Psoas muscle (tissue), 7 donors: ENCODE measurements at regions not wholly inside any gene's neighbourhood (a gene's known extent, or its start where the extent isn't known, plus 50 kb on each side); places are given as distances from the start of the nearest gene placed in this dataset.

Source experiments
- ATAC-seq, 4 donors: fragments of 200-7000 bp; cut with Tn5 transposase; one replicate each; pipeline ENCODE4 v1.9.1; 2020; ENCODE audit warnings: moderate library complexity in 3 of 4, mild to moderate bottlenecking in 2 of 4
- DNase-seq, 2 donors: peaks; one replicate each; pipeline ENCODE4 v3.0.0-alpha.2; 2020
- H3K27ac ChIP-seq: fragments of 200-600 bp; one replicate; pipeline ENCODE4 v1.8.0; 2022
- H3K27me3 ChIP-seq, 3 donors: fragments of 200-600 bp in 1 of 3; one replicate each; pipeline versions ENCODE4 v1.6.1 to v1.8.0; 2013 to 2022; ENCODE audit warnings: low read length in 2 of 3, mild to moderate bottlenecking in 2 of 3, moderate library complexity in 1 of 3; ENCODE audit not compliant: insufficient read depth in 3 of 3
- H3K36me3 ChIP-seq, 2 donors: fragments of 200-600 bp in 1 of 2; one replicate each; pipeline versions ENCODE4 v1.6.1 to v1.8.0; 2013 to 2022; ENCODE audit warnings: low read depth in 1 of 2, mild to moderate bottlenecking in 1 of 2, moderate library complexity in 1 of 2; ENCODE audit not compliant: insufficient read depth in 1 of 2
- H3K4me1 ChIP-seq: fragments of 200-600 bp; one replicate; pipeline ENCODE4 v1.8.0; 2022
- H3K4me3 ChIP-seq: fragments of 200-600 bp; one replicate; pipeline ENCODE4 v1.8.0; 2022; ENCODE audit warnings: mild to moderate bottlenecking
- H3K9me3 ChIP-seq: fragments of 200-600 bp; one replicate; pipeline ENCODE4 v1.8.0; 2022
- WGBS, 3 donors: extraction: QIAGEN DNeasy Blood & Tissue Kit; methylation state at CpG; one replicate each; pipeline versions ENCODE4 v1.1.6 to v1.1.7; 2013; 5-methylcytosine and 5-hydroxymethylcytosine counted together
- intact Hi-C, 2 donors: fragments of 100-400 bp; cut with DNase I; formaldehyde crosslinking; loops; one replicate each; pipeline versions ENCODE4 v1.11.0 to v1.14.2; 2022
- TF ChIP-seq, protein P1 (sequence below): fragments of 200-600 bp; IDR thresholded peaks from one replicate; pipeline ENCODE4 v1.8.0; 2022; ENCODE audit warnings: antibody characterized with exemption
- donor health status: healthy with polysubstance abuse.
- donor health status: DM: no; HTN: no; CAD: no; lungs with moderate emphysema.
- donor health status: Bipolar disorder and iron deficiency.
- donor health status: healthy.
- donor health status: DM: yes; HTN: yes; CAD: no.
- donor health status: DM: no; HTN: no; CAD: no.
- donor health status: DM: yes; HTN: yes; CAD: no.

DNA sequence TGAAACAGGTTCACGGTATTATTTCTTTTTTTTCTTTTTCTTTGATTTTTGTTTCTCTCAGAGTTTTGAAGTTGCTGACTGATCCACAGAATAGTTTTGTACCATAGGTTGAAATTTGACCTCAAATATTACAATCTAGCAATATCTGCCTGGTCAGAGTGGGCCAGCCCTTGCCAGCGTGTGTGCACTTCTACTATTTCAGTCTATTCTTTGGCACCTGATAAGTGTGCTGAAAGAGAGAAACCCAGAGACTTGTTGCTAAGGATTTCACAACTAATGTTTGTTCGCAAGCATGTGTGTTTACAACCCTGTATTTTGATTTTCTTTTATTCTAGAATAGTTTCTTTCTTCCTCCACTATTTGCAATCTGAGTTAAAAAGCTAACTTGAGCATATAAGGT is 1125.2 kb upstream of the CNTN5 start:
- intact Hi-C loops = no loop called here
- H3K9me3 ChIP-seq = no peaks in the 10 kb centered on the region
- no peak overlapping the region for H3K4me3 ChIP-seq
- TF ChIP-seq, protein P1, sequence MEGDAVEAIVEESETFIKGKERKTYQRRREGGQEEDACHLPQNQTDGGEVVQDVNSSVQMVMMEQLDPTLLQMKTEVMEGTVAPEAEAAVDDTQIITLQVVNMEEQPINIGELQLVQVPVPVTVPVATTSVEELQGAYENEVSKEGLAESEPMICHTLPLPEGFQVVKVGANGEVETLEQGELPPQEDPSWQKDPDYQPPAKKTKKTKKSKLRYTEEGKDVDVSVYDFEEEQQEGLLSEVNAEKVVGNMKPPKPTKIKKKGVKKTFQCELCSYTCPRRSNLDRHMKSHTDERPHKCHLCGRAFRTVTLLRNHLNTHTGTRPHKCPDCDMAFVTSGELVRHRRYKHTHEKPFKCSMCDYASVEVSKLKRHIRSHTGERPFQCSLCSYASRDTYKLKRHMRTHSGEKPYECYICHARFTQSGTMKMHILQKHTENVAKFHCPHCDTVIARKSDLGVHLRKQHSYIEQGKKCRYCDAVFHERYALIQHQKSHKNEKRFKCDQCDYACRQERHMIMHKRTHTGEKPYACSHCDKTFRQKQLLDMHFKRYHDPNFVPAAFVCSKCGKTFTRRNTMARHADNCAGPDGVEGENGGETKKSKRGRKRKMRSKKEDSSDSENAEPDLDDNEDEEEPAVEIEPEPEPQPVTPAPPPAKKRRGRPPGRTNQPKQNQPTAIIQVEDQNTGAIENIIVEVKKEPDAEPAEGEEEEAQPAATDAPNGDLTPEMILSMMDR = no peak
- no peaks in the 10 kb centered on the region for H3K4me1 ChIP-seq
- ATAC-seq (no peak), DNase-seq (no peak)
- H3K36me3 ChIP-seq = no peaks in the 10 kb centered on the region
- 56 to 70% (median 64%) methylated on average over 3 of the region's 3 CpGs for WGBS, 3 donors
- H3K27me3 ChIP-seq = no peaks in the 10 kb centered on the region
- no peak overlapping the region for H3K27ac ChIP-seq

DNA sequence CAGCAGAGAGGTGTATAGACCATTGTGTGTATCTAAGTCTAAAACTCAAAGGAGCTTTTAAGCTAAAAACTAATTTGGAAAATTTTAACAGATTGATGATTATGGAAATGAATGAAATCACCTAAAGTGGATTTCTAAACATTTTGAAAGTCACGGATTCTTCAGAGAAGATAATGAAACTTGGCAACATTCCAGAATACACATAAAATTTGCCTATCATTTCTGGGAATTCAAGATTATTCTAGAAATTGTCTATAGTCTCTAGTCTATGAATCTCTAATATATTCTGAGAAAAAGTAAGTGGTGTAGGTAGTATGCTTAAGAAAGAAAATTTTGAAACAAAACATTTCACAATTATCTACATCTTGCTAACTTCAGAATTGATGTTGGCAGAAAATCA is 1117.9 kb upstream of the CNTN5 start:
- H3K9me3 ChIP-seq = no peaks in the 10 kb centered on the region
- TF ChIP-seq, protein P1 = no peak
- no peaks in the 10 kb centered on the region for H3K36me3 ChIP-seq
- H3K27ac ChIP-seq = no peak overlapping the region
- H3K4me3 ChIP-seq = no peak overlapping the region
- ATAC-seq = no peak
- WGBS, 3 donors = 74 to 87% (median 78%) methylated on average over 1 of the region's 1 CpG
- H3K27me3 ChIP-seq = no peaks in the 10 kb centered on the region
- no peaks in the 10 kb centered on the region for H3K4me1 ChIP-seq
- DNase-seq = no peak
- intact Hi-C loops = no loop called here

DNA sequence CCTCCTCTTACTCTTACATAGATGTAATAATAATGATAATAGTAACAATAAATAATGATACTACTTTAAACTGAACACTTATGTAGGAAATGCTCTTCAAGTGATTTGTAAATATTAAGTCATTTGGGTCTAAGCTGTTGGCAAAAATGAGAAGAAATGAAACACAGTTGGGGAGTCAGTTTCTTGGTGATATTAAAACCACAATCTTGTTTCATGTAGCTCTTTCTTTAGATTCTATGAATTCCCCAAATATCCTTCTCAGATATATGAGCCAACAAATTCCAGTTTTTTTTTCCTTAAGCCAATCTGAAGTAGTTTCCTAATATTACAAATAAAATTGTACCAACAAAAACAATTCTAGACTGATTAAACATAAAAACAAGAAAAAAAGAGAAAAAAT is 1115.6 kb upstream of the CNTN5 start:
- Histone ChIP-seq H3K27me3 (no peaks in the 10 kb centered on the region), H3K4me1 (no peaks in the 10 kb centered on the region), H3K4me3 (no peak overlapping the region), H3K36me3 (no peaks in the 10 kb centered on the region), H3K9me3 (no peaks in the 10 kb centered on the region), H3K27ac (no peak overlapping the region)
- DNase-seq (no peak), ATAC-seq (no peak)
- intact Hi-C loops = no loop called here
- TF ChIP-seq, protein P1 = no peak

DNA sequence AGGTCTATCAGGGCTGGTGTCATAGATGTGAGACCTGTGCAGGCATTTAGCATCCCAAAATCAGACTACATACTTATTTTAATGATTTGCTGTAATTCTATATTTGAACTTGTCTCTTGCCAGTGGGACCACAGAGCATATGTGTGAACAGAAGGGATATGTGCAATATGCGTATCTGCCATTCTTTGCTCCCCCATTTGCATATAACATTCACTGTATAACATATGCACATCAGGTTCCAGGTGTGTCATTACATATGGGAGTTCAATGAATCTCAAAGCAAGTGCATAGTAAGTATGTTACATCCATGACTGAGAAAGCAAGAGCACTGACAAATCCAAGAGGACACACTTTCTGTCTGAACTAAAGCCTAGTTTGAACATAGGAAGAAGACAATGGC is 1115.1 kb upstream of the CNTN5 start:
- TF ChIP-seq, protein P1 = no peak
- Histone ChIP-seq H3K36me3 (no peaks in the 10 kb centered on the region), H3K27me3 (no peaks in the 10 kb centered on the region), H3K27ac (no peak overlapping the region), H3K9me3 (no peaks in the 10 kb centered on the region), H3K4me3 (no peak overlapping the region), H3K4me1 (no peaks in the 10 kb centered on the region)
- DNase-seq = no peak
- 88 to 99% (median 91%) methylated on average over 1 of the region's 1 CpG for WGBS, 3 donors
- ATAC-seq = no peak
- intact Hi-C loops = no loop called here

DNA sequence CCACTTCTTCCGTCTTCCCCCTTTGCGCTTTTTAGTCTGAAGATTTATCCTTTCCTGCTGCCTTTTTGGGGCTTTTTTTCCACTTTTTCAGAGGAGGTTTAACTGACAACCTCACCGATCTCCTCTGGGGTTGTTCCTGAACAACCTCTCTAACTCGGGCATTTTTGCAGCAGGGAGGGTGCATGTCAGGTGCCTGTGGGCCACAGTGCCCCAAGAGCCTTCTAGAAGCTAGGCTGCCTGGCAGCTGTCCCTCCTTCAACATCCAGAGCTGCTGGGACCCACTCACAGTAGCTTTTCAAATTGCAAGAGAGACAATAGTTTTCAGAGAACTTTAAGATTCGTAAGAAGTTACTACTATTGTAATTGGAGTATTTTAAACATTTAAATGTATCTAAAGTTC is 1112.4 kb upstream of the CNTN5 start:
- Histone ChIP-seq H3K27me3 (no peaks in the 10 kb centered on the region), H3K4me1 (no peaks in the 10 kb centered on the region), H3K36me3 (no peaks in the 10 kb centered on the region), H3K9me3 (no peaks in the 10 kb centered on the region), H3K27ac (no peak overlapping the region), H3K4me3 (no peak overlapping the region)
- TF ChIP-seq, protein P1 = no peak
- ATAC-seq (no peak), DNase-seq (no peak)
- WGBS, 3 donors = 69 to 77% (median 76%) methylated on average over 5 of the region's 5 CpGs
- intact Hi-C loops = no loop called here
